Left lung (tissue), 4 donors: ENCODE measurements at regions not wholly inside any gene's neighbourhood (a gene's known extent, or its start where the extent isn't known, plus 50 kb on each side); places are given as distances from the start of the nearest gene placed in this dataset.

ENCODE experiments used
- ATAC-seq: fragments of 200-7000 bp; cut with Tn5 transposase; one replicate; pipeline ENCODE4 v1.9.1; 2020; ENCODE audit warnings: moderate library complexity
- DNase-seq, 4 donors: peaks; one replicate each; pipeline ENCODE4 v3.0.0-alpha.2; 2013 to 2020
- H3K27ac ChIP-seq, 2 donors: fragments of 200-600 bp; sonication (generic) in 1 of 2; one replicate each; pipeline versions ENCODE4 v1.5.0 to v1.8.0; 2020 to 2021
- H3K27me3 ChIP-seq, 2 donors: fragments of 200-600 bp; sonication (generic) in 1 of 2; one replicate each; pipeline versions ENCODE4 v1.5.0 to v1.8.0; 2020 to 2021
- H3K36me3 ChIP-seq, 2 donors: fragments of 200-600 bp; sonication (generic) in 1 of 2; one replicate each; pipeline versions ENCODE4 v1.5.0 to v1.8.0; 2020 to 2021
- H3K4me1 ChIP-seq, 2 donors: fragments of 200-600 bp; one replicate each; pipeline ENCODE4 v1.8.0; 2021
- H3K4me3 ChIP-seq, 2 donors: fragments of 200-600 bp; sonication (generic) in 1 of 2; one replicate each; pipeline versions ENCODE4 v1.5.0 to v1.8.0; 2020 to 2021; ENCODE audit warnings: mild to moderate bottlenecking in 1 of 2
- H3K9me3 ChIP-seq, 2 donors: fragments of 200-600 bp; sonication (generic) in 1 of 2; one replicate each; pipeline versions ENCODE4 v1.5.0 to v1.8.0; 2020 to 2021
- CTCF ChIP-seq, 2 donors: fragments of 200-600 bp; sonication (generic) in 1 of 2; IDR thresholded peaks; one replicate each; pipeline versions ENCODE4 v1.5.0 to v1.8.0; 2021; ENCODE audit warnings: antibody characterized with exemption in 2 of 2
- intact Hi-C, 2 donors: fragments of 100-400 bp; cut with DNase I; formaldehyde crosslinking; loops; one replicate each; pipeline versions ENCODE4 v1.11.2 to v1.14.2; 2022
- donor health status: DM: no; HTN: yes; CAD: no.
- donor health status: DM: no; HTN: no; CAD: no.

- no peaks in the 10 kb centered on the region for H3K9me3 ChIP-seq
- no peak for TF ChIP-seq CTCF (IDR thresholded peaks at IDR 0.05)
- no peaks in the 10 kb centered on the region for H3K27me3 ChIP-seq
- H3K36me3 ChIP-seq, result no peaks in the 10 kb centered on the region
- H3K27ac ChIP-seq, result peak overlapping the region; percentile 97 to 98
- H3K4me1 ChIP-seq, result peaks cover 2 to 55% of the 10 kb centered on the region in 2 donors
- intact Hi-C loops, result loop anchor here in 1 of 2 donors (10.0 kb wide), 1 partner anchor 120 kb away; the partner anchor contains the start of gene JUN
- no peak for DNase-seq
- no peak for ATAC-seq
- peak overlapping the region; percentile 35 to 52 for H3K4me3 ChIP-seq
Observed at GRCh38 chr1:58904299-58905125, 120.7 kb upstream of the JUN start.

- peaks cover 0 to 53% of the 10 kb centered on the region in 2 donors for H3K4me1 ChIP-seq
- no peaks in the 10 kb centered on the region for H3K36me3 ChIP-seq
- intact Hi-C loops, result loop anchor here in 1 of 2 donors (10.0 kb wide), 1 partner anchor 120 kb away; the partner anchor contains the start of gene JUN
- no peaks in the 10 kb centered on the region for H3K27me3 ChIP-seq
- H3K27ac ChIP-seq, result no peak overlapping the region
- ATAC-seq (no peak), DNase-seq (no peak)
- no peak for TF ChIP-seq CTCF (IDR thresholded peaks at IDR 0.05)
- no peaks in the 10 kb centered on the region for H3K9me3 ChIP-seq
- no peak overlapping the region for H3K4me3 ChIP-seq
Observed at GRCh38 chr1:58905126-58905490, 121.3 kb upstream of the JUN start.

- Histone ChIP-seq H3K27ac (no peak overlapping the region), H3K36me3 (no peaks in the 10 kb centered on the region), H3K27me3 (no peaks in the 10 kb centered on the region), H3K9me3 (no peaks in the 10 kb centered on the region), H3K4me1 (peaks cover 0 to 47% of the 10 kb centered on the region in 2 donors), H3K4me3 (no peak overlapping the region)
- TF ChIP-seq CTCF (IDR thresholded peaks at IDR 0.05), result no peak
- DNase-seq (no peak), ATAC-seq (no peak)
- intact Hi-C loops, result loop anchor here in 1 of 2 donors (10.0 kb wide), 1 partner anchor 121 kb away; the partner anchor contains the start of gene JUN
Observed at GRCh38 chr1:58905628-58906221, 121.9 kb upstream of the JUN start.

- H3K27me3 ChIP-seq, result no peaks in the 10 kb centered on the region
- no peaks in the 10 kb centered on the region for H3K36me3 ChIP-seq
- no peak for TF ChIP-seq CTCF (IDR thresholded peaks at IDR 0.05)
- no peak for ATAC-seq
- DNase-seq, result no peak
- H3K9me3 ChIP-seq, result no peaks in the 10 kb centered on the region
- intact Hi-C loops, result loop anchor here in 1 of 2 donors (10.0 kb wide), 1 partner anchor 123 kb away; the partner anchor contains the start of gene JUN
- H3K4me1 ChIP-seq, result peaks cover 0 to 38% of the 10 kb centered on the region in 2 donors
- H3K4me3 ChIP-seq, result no peak overlapping the region
- H3K27ac ChIP-seq, result no peak overlapping the region
Observed at GRCh38 chr1:58907398-58907797, 123.6 kb upstream of the JUN start.
